ENCODE measurements at regions not wholly inside any gene's neighbourhood (a gene's known extent, or its start where the extent isn't known, plus 50 kb on each side); places are given as distances from the start of the nearest gene placed in this dataset.

- no peak for TF ChIP-seq CTCF (IDR thresholded peaks at IDR 0.05)
- TF ChIP-seq POLR2A (IDR thresholded peaks at IDR 0.05) = no peak
Measured at GRCh38 chr14:105711841-105712460, 185.6 kb downstream of the TMEM121 start.

Measured in body of pancreas (tissue), 4 donors.